ENCODE measurements at regions not wholly inside any gene's neighbourhood (a gene's known extent, or its start where the extent isn't known, plus 50 kb on each side); places are given as distances from the start of the nearest gene placed in this dataset.

- H3K36me3 ChIP-seq, result no peaks in the 10 kb centered on the region
- H3K4me1 ChIP-seq, result peaks cover 0 to 3% (median 0%) of the 10 kb centered on the region in 12 donors
- ATAC-seq (no peak), DNase-seq (no peak)
- no peak overlapping the region for H3K4me3 ChIP-seq
- TF ChIP-seq POLR2A (IDR thresholded peaks at IDR 0.05) (no peak), CTCF (IDR thresholded peaks at IDR 0.05) (no peak)
- H3K27me3 ChIP-seq, result no peaks in the 10 kb centered on the region
- no peak overlapping the region for H3K27ac ChIP-seq
- H3K9me3 ChIP-seq, result peaks cover 0 to 8% (median 0%) of the 10 kb centered on the region in 12 donors
- WGBS, 4 donors, result 76 to 88% (median 81%) methylated on average over 1 of the region's 1 CpG
- intact Hi-C loops (cut with DNase I), result no loop called here
These were observed 54.2 kb upstream of the ANKRD1 start for GRCh38 chr10:90975096-90975495.

- peaks cover 0 to 8% (median 0%) of the 10 kb centered on the region in 12 donors for H3K9me3 ChIP-seq
- no peak overlapping the region for H3K4me3 ChIP-seq
- 94 to 97% (median 95%) methylated on average over 3 of the region's 3 CpGs for WGBS, 4 donors
- DNase-seq, result no peak
- H3K36me3 ChIP-seq, result peaks cover 0 to 5% (median 0%) of the 10 kb centered on the region in 9 donors
- intact Hi-C loops (cut with DNase I), result no loop called here
- peak overlapping the region in 1 of 12 donors; percentile 2 for H3K27ac ChIP-seq
- no peak for TF ChIP-seq CTCF (IDR thresholded peaks at IDR 0.05)
- no peak for TF ChIP-seq POLR2A (IDR thresholded peaks at IDR 0.05)
- H3K27me3 ChIP-seq, result no peaks in the 10 kb centered on the region
- no peaks in the 10 kb centered on the region for H3K4me1 ChIP-seq
- ATAC-seq, result no peak
These were observed 56.4 kb upstream of the ANKRD1 start for GRCh38 chr10:90977162-90977854.

- intact Hi-C loops (cut with DNase I), result no loop called here
- Histone ChIP-seq H3K27ac (no peak overlapping the region), H3K4me1 (no peaks in the 10 kb centered on the region), H3K27me3 (no peaks in the 10 kb centered on the region), H3K9me3 (peaks cover 0 to 8% (median 0%) of the 10 kb centered on the region in 12 donors), H3K36me3 (peaks cover 0 to 5% (median 0%) of the 10 kb centered on the region in 9 donors), H3K4me3 (no peak overlapping the region)
- DNase-seq (no peak), ATAC-seq (no peak)
- TF ChIP-seq POLR2A (IDR thresholded peaks at IDR 0.05) (no peak), CTCF (IDR thresholded peaks at IDR 0.05) (no peak)
- 81 to 88% (median 88%) methylated on average over 3 of the region's 3 CpGs for WGBS, 4 donors
These were observed 57.1 kb upstream of the ANKRD1 start for GRCh38 chr10:90977855-90978486.

GRCh38 chr10:90982406-90983008 is 61.6 kb upstream of the ANKRD1 start:
- H3K36me3 ChIP-seq, result peaks cover 0 to 5% (median 0%) of the 10 kb centered on the region in 9 donors
- TF ChIP-seq CTCF (IDR thresholded peaks at IDR 0.05) (no peak), POLR2A (IDR thresholded peaks at IDR 0.05) (no peak)
- no peak overlapping the region for H3K4me3 ChIP-seq
- H3K27ac ChIP-seq, result peak overlapping the region in 1 of 12 donors; percentile 82
- ATAC-seq (no peak), DNase-seq (no peak)
- H3K4me1 ChIP-seq, result peaks cover 0 to 37% (median 14%) of the 10 kb centered on the region in 12 donors
- intact Hi-C loops (cut with DNase I), result loop anchor here in 3 of 10 donors (5.0 to 10.0 kb wide), 3 partner anchors 45 to 60 kb away; partner anchors contain the start of gene ANKRD1 (in 2 of the 3)
- no peaks in the 10 kb centered on the region for H3K9me3 ChIP-seq
- no peaks in the 10 kb centered on the region for H3K27me3 ChIP-seq
- WGBS, 4 donors, result 84 to 95% (median 85%) methylated on average over 10 of the region's 10 CpGs
